ENCODE measurements at regions not wholly inside any gene's neighbourhood (a gene's known extent, or its start where the extent isn't known, plus 50 kb on each side); places are given as distances from the start of the nearest gene placed in this dataset.

DNA sequence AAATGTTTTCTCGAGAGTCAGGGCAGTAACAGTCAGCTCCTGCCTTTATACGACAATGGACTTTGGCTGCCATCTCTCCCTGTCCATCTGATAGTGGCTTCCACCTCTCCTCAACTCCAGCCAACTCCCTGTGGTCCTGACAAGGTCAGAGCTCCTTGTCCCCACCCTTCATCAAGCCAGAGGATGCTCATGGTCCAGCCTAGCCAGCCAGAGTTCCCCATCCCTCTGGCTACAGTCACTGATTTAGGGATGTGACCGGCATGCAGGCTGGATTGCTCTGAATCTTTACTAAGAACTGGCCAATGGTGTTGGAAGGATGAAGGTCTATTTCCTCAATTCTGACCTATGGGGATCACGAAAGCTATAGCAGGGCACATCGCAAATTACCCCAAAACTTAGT is 156.1 kb downstream of the OR4M2 start:
- TF ChIP-seq, protein P1, sequence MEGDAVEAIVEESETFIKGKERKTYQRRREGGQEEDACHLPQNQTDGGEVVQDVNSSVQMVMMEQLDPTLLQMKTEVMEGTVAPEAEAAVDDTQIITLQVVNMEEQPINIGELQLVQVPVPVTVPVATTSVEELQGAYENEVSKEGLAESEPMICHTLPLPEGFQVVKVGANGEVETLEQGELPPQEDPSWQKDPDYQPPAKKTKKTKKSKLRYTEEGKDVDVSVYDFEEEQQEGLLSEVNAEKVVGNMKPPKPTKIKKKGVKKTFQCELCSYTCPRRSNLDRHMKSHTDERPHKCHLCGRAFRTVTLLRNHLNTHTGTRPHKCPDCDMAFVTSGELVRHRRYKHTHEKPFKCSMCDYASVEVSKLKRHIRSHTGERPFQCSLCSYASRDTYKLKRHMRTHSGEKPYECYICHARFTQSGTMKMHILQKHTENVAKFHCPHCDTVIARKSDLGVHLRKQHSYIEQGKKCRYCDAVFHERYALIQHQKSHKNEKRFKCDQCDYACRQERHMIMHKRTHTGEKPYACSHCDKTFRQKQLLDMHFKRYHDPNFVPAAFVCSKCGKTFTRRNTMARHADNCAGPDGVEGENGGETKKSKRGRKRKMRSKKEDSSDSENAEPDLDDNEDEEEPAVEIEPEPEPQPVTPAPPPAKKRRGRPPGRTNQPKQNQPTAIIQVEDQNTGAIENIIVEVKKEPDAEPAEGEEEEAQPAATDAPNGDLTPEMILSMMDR (IDR thresholded peaks at IDR 0.05): no peak
- no peak for TF ChIP-seq POLR2A (IDR thresholded peaks at IDR 0.05)
